Esophagus squamous epithelium (tissue), 4 donors: ENCODE measurements at regions not wholly inside any gene's neighbourhood (a gene's known extent, or its start where the extent isn't known, plus 50 kb on each side); places are given as distances from the start of the nearest gene placed in this dataset.

ENCODE experiments used
- CTCF ChIP-seq, 6 experiments: fragments of 450-650 bp in 4 of 6; fragments of 200-600 bp in 2 of 6; sonication (generic) in 2 of 6; IDR thresholded peaks; one replicate each; pipeline ENCODE4 v1.5.1; 2016 to 2019; ENCODE audit warnings: antibody characterized with exemption in 6 of 6, mild to moderate bottlenecking in 4 of 6, moderate library complexity in 4 of 6
- POLR2A ChIP-seq, 4 donors: fragments of 450-650 bp; IDR thresholded peaks; one replicate each; pipeline ENCODE4 v1.6.1; 2017; ENCODE audit warnings: antibody characterized with exemption in 4 of 4, mild to moderate bottlenecking in 4 of 4, moderate library complexity in 3 of 4

GRCh38 chr12:34203866-34204620 lies 181.7 kb downstream of the ALG10 start:
- TF ChIP-seq CTCF (IDR thresholded peaks at IDR 0.05) (no peak), POLR2A (IDR thresholded peaks at IDR 0.05) (no peak)
